Coronary artery (tissue), 2 donors: ENCODE measurements at regions not wholly inside any gene's neighbourhood (a gene's known extent, or its start where the extent isn't known, plus 50 kb on each side); places are given as distances from the start of the nearest gene placed in this dataset.
"Not testable (repeated sequence)": the region's sequence is repeated elsewhere in the genome, so short reads cannot be mapped to it uniquely, and the experiment has no call there.

ENCODE experiments used
- DNase-seq: peaks from one replicate; pipeline ENCODE4 v3.0.0-alpha.2; 2017; ENCODE audit warnings: low spot score
- H3K27ac ChIP-seq, 2 donors: fragments of 200-600 bp; sonication (generic); one replicate each; pipeline ENCODE4 v1.5.1; 2016 to 2019
- H3K4me3 ChIP-seq: fragments of 200-600 bp; sonication (generic); 2 replicates; pipeline ENCODE4 v1.5.1; 2016; ENCODE audit warnings: mild to moderate bottlenecking, moderate library complexity
- CTCF ChIP-seq: fragments of 200-600 bp; sonication (generic); IDR thresholded peaks from one replicate; pipeline ENCODE4 v1.5.1; 2019; ENCODE audit warnings: antibody characterized with exemption

GRCh38 chr11:22522225-22522624, 103.4 kb downstream of the FANCF start:
- TF ChIP-seq CTCF = no peak
- Histone ChIP-seq H3K4me3 (no peak overlapping the region), H3K27ac (no peak overlapping the region)
- DNase-seq = no peak

GRCh38 chr11:22521226-22521625, 104.4 kb downstream of the FANCF start:
- no peak overlapping the region for H3K27ac ChIP-seq
- TF ChIP-seq CTCF = no peak

GRCh38 chr11:22520521-22520920, 105.1 kb downstream of the FANCF start:
- TF ChIP-seq CTCF = no peak

More at GRCh38 chr11:22521226-22521625, 104.4 kb downstream of the FANCF start:
- DNase-seq = no peak
- no peak overlapping the region for H3K4me3 ChIP-seq

GRCh38 chr11:22518344-22518743, 107.3 kb downstream of the FANCF start:
- DNase-seq, H3K4me3 ChIP-seq, H3K27ac ChIP-seq: not testable (repeated sequence)

More at GRCh38 chr11:22520521-22520920, 105.1 kb downstream of the FANCF start:
- Histone ChIP-seq H3K4me3 (no peak overlapping the region), H3K27ac (no peak overlapping the region)
- DNase-seq = no peak

GRCh38 chr11:22516111-22516510, 109.5 kb downstream of the FANCF start:
- DNase-seq = no peak
- TF ChIP-seq CTCF = no peak
- no peak overlapping the region for H3K27ac ChIP-seq
- H3K4me3 ChIP-seq = no peak overlapping the region

GRCh38 chr11:22512457-22512856, 113.2 kb downstream of the FANCF start:
- DNase-seq = no peak
- no peak for TF ChIP-seq CTCF
- no peak overlapping the region for H3K4me3 ChIP-seq
- no peak overlapping the region for H3K27ac ChIP-seq

- Histone ChIP-seq H3K27ac (no peak overlapping the region), H3K4me3 (no peak overlapping the region)
- no peak for DNase-seq
- TF ChIP-seq CTCF = no peak
Measured at GRCh38 chr11:22510741-22511140, 114.9 kb downstream of the FANCF start.

- no peak for DNase-seq
- H3K27ac ChIP-seq = no peak overlapping the region
- no peak for TF ChIP-seq CTCF
- H3K4me3 ChIP-seq = no peak overlapping the region
Measured at GRCh38 chr11:22510010-22510409, 115.6 kb downstream of the FANCF start.
